ENCODE measurements at regions not wholly inside any gene's neighbourhood (a gene's known extent, or its start where the extent isn't known, plus 50 kb on each side); places are given as distances from the start of the nearest gene placed in this dataset.
"Not testable (repeated sequence)": the region's sequence is repeated elsewhere in the genome, so short reads cannot be mapped to it uniquely, and the experiment has no call there.

- Histone ChIP-seq H3K36me3 (no peaks in the 10 kb centered on the region), H3K27me3 (no peaks in the 10 kb centered on the region), H3K4me1 (no peaks in the 10 kb centered on the region), H3K4me3 (no peak overlapping the region), H3K27ac (no peak overlapping the region), H3K9me3 (peaks cover 6 to 14% of the 10 kb centered on the region in 2 donors)
- intact Hi-C loops (cut with DNase I; ENCODE audit: low total_unique reads): no loop called here
- no peak for DNase-seq
- TF ChIP-seq POLR2A (IDR thresholded peaks at IDR 0.05) (no peak), CTCF (IDR thresholded peaks at IDR 0.05) (no peak), POLR2AphosphoS5 (IDR thresholded peaks at IDR 0.05) (no peak), EP300 (IDR thresholded peaks at IDR 0.05; ENCODE audit: low read depth) (no peak)
- WGBS, 2 donors (ENCODE audit: low coverage in 1 of 2): 55 to 93% methylated on average over 2 of the region's 2 CpGs
- in situ Hi-C loops (cut with MboI; ENCODE audit: low pct_ligation_motif_present in 1 of 4, low pct_unique_long_range_greater_than_20kb in 1 of 4, low sequenced_read_pairs in 3 of 4): no loop called here
These were observed 290.7 kb upstream of the MTPN start for GRCh38 chr7:136267822-136268221.

GRCh38 chr7:136266457-136266856, 289.3 kb upstream of the MTPN start:
- intact Hi-C loops (cut with DNase I; ENCODE audit: low total_unique reads) (no loop called here), in situ Hi-C loops (cut with MboI; ENCODE audit: low pct_ligation_motif_present in 1 of 4, low pct_unique_long_range_greater_than_20kb in 1 of 4, low sequenced_read_pairs in 3 of 4) (no loop called here)
- Histone ChIP-seq H3K27ac (peak overlapping the region in 1 of 4 donors; percentile 59), H3K9me3 (peaks cover 6 to 14% of the 10 kb centered on the region in 2 donors), H3K4me1 (no peaks in the 10 kb centered on the region), H3K4me3 (no peak overlapping the region), H3K27me3 (no peaks in the 10 kb centered on the region), H3K36me3 (no peaks in the 10 kb centered on the region)
- peak; percentile 8 for DNase-seq
- TF ChIP-seq CTCF (IDR thresholded peaks at IDR 0.05) (no peak), EP300 (IDR thresholded peaks at IDR 0.05; ENCODE audit: low read depth) (no peak), POLR2A (IDR thresholded peaks at IDR 0.05) (no peak), POLR2AphosphoS5 (IDR thresholded peaks at IDR 0.05) (peak in 1 of 3 donors; percentile 45)

GRCh38 chr7:136264304-136264703, 287.1 kb upstream of the MTPN start:
- H3K4me3 ChIP-seq; in situ Hi-C loops (cut with MboI; ENCODE audit: low pct_ligation_motif_present in 1 of 4, low pct_unique_long_range_greater_than_20kb in 1 of 4, low sequenced_read_pairs in 3 of 4): not testable (repeated sequence)
- WGBS, 2 donors (ENCODE audit: low coverage in 1 of 2): 47 to 74% methylated on average over 5 of the region's 5 CpGs

GRCh38 chr7:136263112-136263860, 286.1 kb upstream of the MTPN start:
- H3K27ac ChIP-seq; H3K27me3 ChIP-seq; DNase-seq; intact Hi-C loops (cut with DNase I; ENCODE audit: low total_unique reads); H3K4me3 ChIP-seq; H3K4me1 ChIP-seq; in situ Hi-C loops (cut with MboI; ENCODE audit: low pct_ligation_motif_present in 1 of 4, low pct_unique_long_range_greater_than_20kb in 1 of 4, low sequenced_read_pairs in 3 of 4); H3K36me3 ChIP-seq: not testable (repeated sequence)
- H3K9me3 ChIP-seq: peaks cover 6 to 14% of the 10 kb centered on the region in 2 donors
- WGBS, 2 donors (ENCODE audit: low coverage in 1 of 2): 56 to 67% methylated on average over 3 to 4 of the region's 4 CpGs

More at GRCh38 chr7:136264304-136264703, 287.1 kb upstream of the MTPN start:
- H3K36me3 ChIP-seq; intact Hi-C loops (cut with DNase I; ENCODE audit: low total_unique reads); DNase-seq; H3K27me3 ChIP-seq; H3K27ac ChIP-seq; H3K4me1 ChIP-seq: not testable (repeated sequence)
- H3K9me3 ChIP-seq: peaks cover 6 to 14% of the 10 kb centered on the region in 2 donors

- in situ Hi-C loops (cut with MboI; ENCODE audit: low pct_ligation_motif_present in 1 of 4, low pct_unique_long_range_greater_than_20kb in 1 of 4, low sequenced_read_pairs in 3 of 4); H3K4me1 ChIP-seq; H3K36me3 ChIP-seq; H3K4me3 ChIP-seq; H3K27me3 ChIP-seq; DNase-seq; intact Hi-C loops (cut with DNase I; ENCODE audit: low total_unique reads); H3K27ac ChIP-seq: not testable (repeated sequence)
- peaks cover 6 to 14% of the 10 kb centered on the region in 2 donors for H3K9me3 ChIP-seq
- 77 to 91% methylated on average over 2 to 3 of the region's 3 CpGs for WGBS, 2 donors (ENCODE audit: low coverage in 1 of 2)
These were observed 283.4 kb upstream of the MTPN start for GRCh38 chr7:136260591-136260990.

GRCh38 chr7:136259074-136259473, 281.9 kb upstream of the MTPN start:
- intact Hi-C loops (cut with DNase I; ENCODE audit: low total_unique reads): no loop called here
- WGBS, 2 donors (ENCODE audit: low coverage in 1 of 2): 82 to 83% methylated on average over 4 of the region's 4 CpGs

More at GRCh38 chr7:136259074-136259473, 281.9 kb upstream of the MTPN start:
- Histone ChIP-seq H3K27me3 (no peaks in the 10 kb centered on the region), H3K4me3 (no peak overlapping the region), H3K9me3 (peaks cover 1 to 2% of the 10 kb centered on the region in 2 donors), H3K27ac (no peak overlapping the region), H3K4me1 (no peaks in the 10 kb centered on the region), H3K36me3 (no peaks in the 10 kb centered on the region)
- TF ChIP-seq POLR2A (IDR thresholded peaks at IDR 0.05) (no peak), CTCF (IDR thresholded peaks at IDR 0.05) (no peak), POLR2AphosphoS5 (IDR thresholded peaks at IDR 0.05) (no peak), EP300 (IDR thresholded peaks at IDR 0.05; ENCODE audit: low read depth) (no peak)
- in situ Hi-C loops (cut with MboI; ENCODE audit: low pct_ligation_motif_present in 1 of 4, low pct_unique_long_range_greater_than_20kb in 1 of 4, low sequenced_read_pairs in 3 of 4): no loop called here
- DNase-seq: no peak

Measured in transverse colon (tissue), 4 donors.